GM12878 (cell line): ENCODE measurements at regions not wholly inside any gene's neighbourhood (a gene's known extent, or its start where the extent isn't known, plus 50 kb on each side); places are given as distances from the start of the nearest gene placed in this dataset.

ENCODE experiments used
- ATAC-seq: fragments of 200-7000 bp; cut with Tn5 transposase; 3 replicates; pipeline ENCODE4 v1.9.1; 2020; ENCODE audit warnings: mild to moderate bottlenecking, moderate library complexity
- BruUV-seq: library from RNA; stranded (reverse); fragments of 400-500 nt; replicated peaks from 2 replicates; lab custom pipeline; 2021; lab: Mats Ljungman, UMichigan
- CTCF ChIA-PET: fragments of 300-600 bp; sonication (Branson Sonifier 250); formaldehyde crosslinking; extraction: SDS; loops from one replicate; lab custom pipeline; 2021; ENCODE audit warnings: inconsistent platforms; lab: Yijun Ruan, JAX
- POLR2A ChIA-PET: fragments of 350-600 bp; formaldehyde crosslinking; extraction: SDS; loops from one replicate; lab custom pipeline; 2021; ENCODE audit warnings: inconsistent platforms; lab: Charles Lee
- RAD21 ChIA-PET: fragments of 300-600 bp; sonication (Branson Sonifier 250); formaldehyde crosslinking; loops from one replicate; lab custom pipeline; 2023; ENCODE audit warnings: antibody characterized with exemption; ENCODE audit not compliant: unreplicated experiment; lab: Charles Lee
- SMC1A ChIA-PET: fragments of 300-600 bp; sonication (Branson Sonifier 250); formaldehyde crosslinking; loops from one replicate; lab custom pipeline; 2023; ENCODE audit not compliant: unreplicated experiment, uncharacterized antibody; lab: Charles Lee
- DNase-seq: peaks from one replicate; pipeline ENCODE4 v3.0.0-alpha.2; 2011; ENCODE audit warnings: low read depth, low spot score
- FAIRE-seq: peaks from 3 replicates; lab custom pipeline; 2011; peaks lifted over from hg19 to GRCh38; lab: Jason Lieb, UNC
- H2AFZ ChIP-seq: 2 replicates; pipeline ENCODE4 v1.6.0; 2011; ENCODE audit warnings: low read depth, low read length, control low read depth; ENCODE audit not compliant: control insufficient read depth
- H3K27ac ChIP-seq: 2 replicates; pipeline ENCODE4 v1.5.1; 2011; ENCODE audit warnings: control low read depth; ENCODE audit not compliant: control insufficient read depth, insufficient read depth
- H3K27me3 ChIP-seq, 2 experiments: replicated peaks in 1 of 2; 2 replicates each; pipeline versions ENCODE4 v1.6.0 to v1.6.1; 2011; ENCODE audit warnings: low read length in 1 of 2; ENCODE audit not compliant: control insufficient read depth in 2 of 2, insufficient read depth in 2 of 2
- H3K36me3 ChIP-seq, 2 experiments: 2 replicates each; pipeline ENCODE4 v1.5.1; 2011; ENCODE audit warnings: low read length in 1 of 2; ENCODE audit not compliant: control insufficient read depth in 2 of 2, insufficient read depth in 2 of 2
- H3K4me1 ChIP-seq: 2 replicates; pipeline ENCODE4 v1.6.1; 2011; ENCODE audit warnings: mild to moderate bottlenecking, low read length, moderate library complexity, mixed read lengths; ENCODE audit not compliant: control insufficient read depth, insufficient read depth
- H3K4me2 ChIP-seq: 2 replicates; pipeline ENCODE4 v1.6.0; 2011; ENCODE audit warnings: control low read depth; ENCODE audit not compliant: control insufficient read depth, insufficient read depth
- H3K4me3 ChIP-seq: fragments of 200-600 bp; sonication (generic); 2 replicates; pipeline ENCODE4 v1.5.1; 2016
- H3K79me2 ChIP-seq: 2 replicates; pipeline ENCODE4 v1.6.0; 2011; ENCODE audit warnings: low read length; ENCODE audit not compliant: control insufficient read depth, insufficient read depth
- H3K9ac ChIP-seq: 2 replicates; pipeline ENCODE4 v1.8.0; 2011; ENCODE audit warnings: low read length, control low read depth, mixed read lengths; ENCODE audit not compliant: control insufficient read depth, insufficient read depth
- H3K9me3 ChIP-seq: replicated peaks from 3 replicates; pipeline ENCODE4 v1.5.1; 2011; ENCODE audit warnings: mild to moderate bottlenecking, low read length; ENCODE audit not compliant: control insufficient read depth, insufficient read depth
- H4K20me1 ChIP-seq: 2 replicates; pipeline ENCODE4 v1.6.0; 2011; ENCODE audit not compliant: control insufficient read depth, insufficient read depth
- CTCF ChIP-seq, 3 experiments: IDR thresholded peaks in 2 of 3; conservative IDR thresholded peaks in 1 of 3; 2 replicates each; pipeline ENCODE4 v1.5.1; 2011; ENCODE audit warnings: low read depth in 3 of 3, low read length in 3 of 3, mild to moderate bottlenecking in 3 of 3, control low read depth in 2 of 3, moderate library complexity in 2 of 3, inconsistent platforms in 1 of 3, mixed read lengths in 1 of 3; ENCODE audit not compliant: control insufficient read depth in 2 of 3, insufficient read depth in 1 of 3; ENCODE audit errors: extremely low read depth in 1 of 3
- E2F4 ChIP-seq: IDR thresholded peaks from 2 replicates; pipeline ENCODE4 v1.6.1; 2012; ENCODE audit warnings: low read depth, low read length, improper control_type of control experiment
- KAT2A ChIP-seq: conservative IDR thresholded peaks from 2 replicates; pipeline ENCODE4 v1.6.1; 2011; ENCODE audit warnings: low read depth, low read length; ENCODE audit not compliant: control insufficient read depth
- MLLT1 ChIP-seq: fragments of 450-650 bp; IDR thresholded peaks from 2 replicates; pipeline ENCODE4 v1.6.1; 2016; ENCODE audit warnings: mild to moderate bottlenecking
- MTA2 ChIP-seq: fragments of 450-650 bp; IDR thresholded peaks from 2 replicates; pipeline ENCODE4 v1.6.1; 2016; ENCODE audit warnings: low read depth, mild to moderate bottlenecking, moderate library complexity
- MYB ChIP-seq: fragments of 150-350 bp; IDR thresholded peaks from 2 replicates; pipeline ENCODE4 v1.6.1; 2014; ENCODE audit warnings: mild to moderate bottlenecking, low read depth, low read length, borderline replicate concordance
- NR2C2 ChIP-seq: IDR thresholded peaks from 2 replicates; pipeline ENCODE4 v1.6.1; 2011; ENCODE audit warnings: borderline replicate concordance, low read depth; ENCODE audit not compliant: control insufficient read depth, insufficient read length
- PRDM15 ChIP-seq: fragments of 450-650 bp; formaldehyde crosslinking; IDR thresholded peaks from 2 replicates; pipeline ENCODE4 v1.4.0; 2020; ENCODE audit warnings: mild to moderate bottlenecking, moderate library complexity
- RB1 ChIP-seq: fragments of 450-650 bp; formaldehyde crosslinking; IDR thresholded peaks from 2 replicates; pipeline ENCODE4 v1.6.1; 2017; ENCODE audit warnings: mild to moderate bottlenecking, borderline replicate concordance
- SIX5 ChIP-seq: IDR thresholded peaks from 2 replicates; pipeline ENCODE4 v1.6.1; 2011; ENCODE audit warnings: mild to moderate bottlenecking, low read depth, low read length, moderate library complexity; ENCODE audit not compliant: severe bottlenecking
- SMARCA5 ChIP-seq: fragments of 450-650 bp; IDR thresholded peaks from 2 replicates; pipeline ENCODE4 v1.6.1; 2017; ENCODE audit warnings: mild to moderate bottlenecking
- STAT1 ChIP-seq: fragments of 450-650 bp; conservative IDR thresholded peaks from 2 replicates; pipeline ENCODE4 v1.6.1; 2014; ENCODE audit warnings: antibody characterized with exemption, mild to moderate bottlenecking
- SUZ12 ChIP-seq: fragments of 200-600 bp; sonication (generic); IDR thresholded peaks from one replicate; pipeline ENCODE4 v1.6.1; 2018; ENCODE audit warnings: antibody characterized with exemption, mild to moderate bottlenecking; ENCODE audit not compliant: unreplicated experiment
- ZNF217 ChIP-seq: fragments of 450-650 bp; IDR thresholded peaks from 2 replicates; pipeline ENCODE4 v1.6.1; 2017; ENCODE audit warnings: antibody characterized with exemption, mild to moderate bottlenecking
- ZNF622 ChIP-seq: fragments of 450-650 bp; IDR thresholded peaks from 2 replicates; pipeline ENCODE4 v1.6.1; 2017; ENCODE audit warnings: mild to moderate bottlenecking, inconsistent platforms
- ZSCAN29 ChIP-seq: fragments of 450-650 bp; IDR thresholded peaks from 2 replicates; pipeline ENCODE4 v1.6.1; 2017; ENCODE audit warnings: mild to moderate bottlenecking, moderate library complexity
- ZZZ3 ChIP-seq: IDR thresholded peaks from 2 replicates; pipeline ENCODE4 v1.6.1; 2011; ENCODE audit warnings: low read depth; ENCODE audit not compliant: control insufficient read depth, insufficient read length
- WGBS: methylation state at CpG from one replicate; pipeline ENCODE4 v1.1.6; 2016; ENCODE audit warnings: low lambda C conversion rate; ENCODE audit not compliant: insufficient replicate concordance, insufficient coverage; ENCODE audit errors: missing lambda C conversion rate; 5-methylcytosine and 5-hydroxymethylcytosine counted together
- in situ Hi-C: fragments of 300-500 bp; cut with MboI; formaldehyde crosslinking; loops from 9 replicates; pipeline ENCODE4 v1.14.3; 2018; ENCODE audit warnings: mixed read lengths
- intact Hi-C: fragments of 100-400 bp; cut with micrococcal nuclease; formaldehyde crosslinking; loops from one replicate; pipeline ENCODE4 v1.14.2; 2022; ENCODE audit not compliant: unreplicated experiment

GRCh38 chr5:77145666-77146065 lies 58.6 kb upstream of the ZBED3 start:
- Histone ChIP-seq H2AFZ (no peak overlapping the region), H3K79me2 (no peaks in the 10 kb centered on the region), H3K9ac (no peak overlapping the region), H3K27me3 (no peaks in the 10 kb centered on the region), H4K20me1 (no peaks in the 10 kb centered on the region), H3K27ac (no peak overlapping the region), H3K36me3 (no peaks in the 10 kb centered on the region), H3K4me1 (no peaks in the 10 kb centered on the region), H3K4me3 (no peak overlapping the region), H3K4me2 (no peak overlapping the region), H3K9me3 (no peaks in the 10 kb centered on the region)
- DNase-seq (no peak), ATAC-seq (no peak), FAIRE-seq (no peak)
- 29% methylated on average over 1 of the region's 1 CpG for WGBS
- in situ Hi-C loops = loop anchor here (10.0 kb wide), 1 partner anchor 349 kb away; the partner anchor contains the start of gene WDR41
- ChIA-PET RAD21 (interaction anchor here (0.7 to 1.6 kb wide), 10 partner anchors 11 to 1155 kb away, joined by 3 to 9 read pairs (median 4); partner anchors contain the start of gene WDR41), SMC1A (interaction anchor here (0.5 to 2.3 kb wide), 25 partner anchors 8 to 415 kb away, joined by 3 to 14 read pairs (median 3); partner anchors contain the start of genes WDR41 and ZBED3), CTCF (interaction anchor here (0.8 to 4.6 kb wide), 20 partner anchors 8 to 415 kb away, joined by 3 to 35 read pairs (median 3); partner anchors contain the start of gene WDR41), POLR2A (no interaction called here)
- intact Hi-C loops = loop anchor here (2.0 kb wide), 1 partner anchor 347 kb away; the partner anchor contains the start of gene WDR41
- no TSS peak for BruUV-seq
- TF ChIP-seq KAT2A (no peak), MYB (no peak), ZZZ3 (no peak), PRDM15 (CRISPR knock-in tag) (no peak), SIX5 (no peak), MLLT1 (no peak), RB1 (no peak), E2F4 (no peak), MTA2 (no peak), ZNF217 (no peak), SMARCA5 (no peak), CTCF (IDR thresholded peaks at IDR 0.05 in 2 of 3, conservative IDR thresholded peaks at IDR 0.05 in 1 of 3; ENCODE audit: control insufficient read depth in 2 of 3, extremely low read depth in 1 of 3, insufficient read depth in 1 of 3, low read depth in 3 of 3, low read length in 3 of 3) (no peak), ZNF622 (no peak), SUZ12 (no peak), STAT1 (no peak), ZSCAN29 (no peak), NR2C2 (no peak)
